HL-60 (cell line): ENCODE measurements at regions not wholly inside any gene's neighbourhood (a gene's known extent, or its start where the extent isn't known, plus 50 kb on each side); places are given as distances from the start of the nearest gene placed in this dataset.

Source experiments
- CTCF ChIP-seq: IDR thresholded peaks from one replicate; pipeline ENCODE4 v1.5.1; 2011; ENCODE audit warnings: low read length, control low read depth, inconsistent platforms; ENCODE audit not compliant: insufficient read depth
- GABPA ChIP-seq: IDR thresholded peaks from 2 replicates; pipeline ENCODE4 v1.6.1; 2012; ENCODE audit warnings: low read depth
- POLR2AphosphoS5 ChIP-seq: IDR thresholded peaks from 2 replicates; pipeline ENCODE4 v1.6.1; 2012; ENCODE audit warnings: low read depth
- REST ChIP-seq: IDR thresholded peaks from 2 replicates; pipeline ENCODE4 v1.6.1; 2012; ENCODE audit warnings: low read depth; ENCODE audit not compliant: insufficient replicate concordance
- SPI1 ChIP-seq: IDR thresholded peaks from 2 replicates; pipeline ENCODE4 v1.6.1; 2012; ENCODE audit warnings: low read depth, mild to moderate bottlenecking, borderline replicate concordance

- TF ChIP-seq CTCF (no peak), POLR2AphosphoS5 (no peak), REST (no peak), GABPA (no peak), SPI1 (no peak)
Measured at GRCh38 chr5:163995206-163995605, 489.8 kb downstream of the MAT2B start.
